Calu3 (cell line): ENCODE measurements at regions not wholly inside any gene's neighbourhood (a gene's known extent, or its start where the extent isn't known, plus 50 kb on each side); places are given as distances from the start of the nearest gene placed in this dataset.

Experiments used
- BruUV-seq: library from RNA; stranded (reverse); fragments of 400-500 nt; replicated peaks from 2 replicates; lab custom pipeline; 2021; lab: Mats Ljungman, UMichigan
- CTCF ChIA-PET: fragments of 300-600 bp; sonication (Branson Sonifier 250); formaldehyde crosslinking; loops from one replicate; lab custom pipeline; 2022; ENCODE audit warnings: antibody characterized with exemption; lab: Charles Lee
- DNase-seq: peaks from one replicate; pipeline ENCODE4 v3.0.0; 2022
- H3K27ac Mint-ChIP-seq: one replicate; pipeline ENCODE4 v1.8.0; 2022; ENCODE audit warnings: mixed read lengths; ENCODE audit not compliant: unreplicated experiment
- H3K27me3 Mint-ChIP-seq: one replicate; pipeline ENCODE4 v1.8.0; 2022; ENCODE audit warnings: mixed read lengths; ENCODE audit not compliant: unreplicated experiment
- H3K36me3 Mint-ChIP-seq: one replicate; pipeline ENCODE4 v1.8.0; 2022; ENCODE audit warnings: mild to moderate bottlenecking, moderate library complexity, mixed read lengths; ENCODE audit not compliant: insufficient read depth, unreplicated experiment
- H3K4me1 Mint-ChIP-seq: one replicate; pipeline ENCODE4 v1.8.0; 2022; ENCODE audit warnings: mild to moderate bottlenecking, low read depth, mixed read lengths; ENCODE audit not compliant: unreplicated experiment
- H3K4me3 Mint-ChIP-seq: one replicate; pipeline ENCODE4 v1.8.0; 2022; ENCODE audit warnings: mild to moderate bottlenecking, low read depth, moderate library complexity, mixed read lengths; ENCODE audit not compliant: unreplicated experiment
- H3K9me3 Mint-ChIP-seq: one replicate; pipeline ENCODE4 v1.8.0; 2022; ENCODE audit warnings: low read depth, mixed read lengths; ENCODE audit not compliant: unreplicated experiment
- CTCF ChIP-seq: fragments of 200-600 bp; IDR thresholded peaks from one replicate; pipeline ENCODE4 v1.8.0; 2022; ENCODE audit warnings: antibody characterized with exemption; ENCODE audit not compliant: unreplicated experiment
- intact Hi-C: fragments of 100-400 bp; cut with micrococcal nuclease; formaldehyde crosslinking; loops from one replicate; pipeline ENCODE4 v1.10.0; 2022; ENCODE audit not compliant: unreplicated experiment

DNA sequence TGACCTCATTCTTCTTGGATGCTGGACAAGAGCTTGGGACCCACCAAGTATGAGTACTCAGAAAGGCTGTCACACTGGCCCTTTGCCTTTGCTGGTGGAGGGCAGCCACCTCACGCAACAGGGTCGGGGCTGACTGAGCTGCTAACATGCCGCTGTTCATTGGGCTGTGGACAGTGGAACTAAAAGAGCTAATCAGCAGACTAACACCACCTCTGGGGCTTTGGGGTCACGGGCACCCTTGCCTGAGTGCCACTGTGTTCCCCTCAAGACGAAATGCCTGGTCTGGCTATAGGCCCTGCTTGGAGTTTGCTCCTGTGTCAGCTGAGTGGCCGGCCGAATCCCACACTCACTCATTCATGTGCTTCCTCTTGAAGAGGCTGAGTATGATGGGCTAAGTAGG is 559.6 kb downstream of the SPRY1 start:
- CTCF ChIA-PET, result no interaction called here
- no peaks in the 10 kb centered on the region for H3K27me3 Mint-ChIP-seq
- H3K4me1 Mint-ChIP-seq, result no peaks in the 10 kb centered on the region
- H3K27ac Mint-ChIP-seq, result no peak overlapping the region
- BruUV-seq, result no TSS peak
- intact Hi-C loops, result no loop called here
- H3K36me3 Mint-ChIP-seq, result no peaks in the 10 kb centered on the region
- no peak for DNase-seq
- no peak for TF ChIP-seq CTCF
- no peaks in the 10 kb centered on the region for H3K9me3 Mint-ChIP-seq
- no peak overlapping the region for H3K4me3 Mint-ChIP-seq

- CTCF ChIA-PET, result no interaction called here
- intact Hi-C loops, result no loop called here
- H3K27ac Mint-ChIP-seq, result no peak overlapping the region
- BruUV-seq, result no TSS peak
- H3K9me3 Mint-ChIP-seq, result no peaks in the 10 kb centered on the region
- no peaks in the 10 kb centered on the region for H3K4me1 Mint-ChIP-seq
- H3K27me3 Mint-ChIP-seq, result no peaks in the 10 kb centered on the region
- TF ChIP-seq CTCF, result no peak
- DNase-seq, result no peak
- no peak overlapping the region for H3K4me3 Mint-ChIP-seq
- no peaks in the 10 kb centered on the region for H3K36me3 Mint-ChIP-seq
Measured at GRCh38 chr4:123966990-123967769, 570.6 kb downstream of the SPRY1 start.

DNA sequence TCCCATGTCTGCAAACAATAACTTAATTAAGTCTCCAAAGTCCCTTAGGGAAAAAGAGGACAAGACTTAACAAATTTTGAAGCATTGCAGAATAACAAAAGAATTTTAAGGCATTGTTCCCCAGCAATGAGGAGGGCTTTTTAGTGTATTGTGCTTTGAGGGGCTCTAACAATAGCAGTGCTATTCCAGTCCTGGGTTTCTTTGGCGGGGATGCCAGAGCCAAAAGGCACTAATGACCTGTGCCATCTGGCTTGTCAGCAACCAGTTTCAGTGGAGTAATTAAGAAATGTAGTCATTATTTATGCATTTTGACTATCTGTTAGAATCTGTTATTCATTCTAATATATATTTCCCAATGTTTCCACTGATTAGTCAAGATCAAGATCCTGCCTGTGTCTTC is 575.4 kb downstream of the SPRY1 start:
- CTCF ChIA-PET, result no interaction called here
- H3K27me3 Mint-ChIP-seq, result no peaks in the 10 kb centered on the region
- no peaks in the 10 kb centered on the region for H3K36me3 Mint-ChIP-seq
- no peaks in the 10 kb centered on the region for H3K4me1 Mint-ChIP-seq
- intact Hi-C loops, result no loop called here
- H3K9me3 Mint-ChIP-seq, result no peaks in the 10 kb centered on the region
- no peak overlapping the region for H3K4me3 Mint-ChIP-seq
- no peak overlapping the region for H3K27ac Mint-ChIP-seq
- BruUV-seq, result no TSS peak
- no peak for DNase-seq
- no peak for TF ChIP-seq CTCF

- Mint-ChIP-seq H3K27ac (no peak overlapping the region), H3K36me3 (no peaks in the 10 kb centered on the region), H3K27me3 (no peaks in the 10 kb centered on the region), H3K9me3 (no peaks in the 10 kb centered on the region), H3K4me3 (no peak overlapping the region), H3K4me1 (no peaks in the 10 kb centered on the region)
- CTCF ChIA-PET, result no interaction called here
- intact Hi-C loops, result no loop called here
- no TSS peak for BruUV-seq
- DNase-seq, result no peak
- TF ChIP-seq CTCF, result no peak
Measured at GRCh38 chr4:123974386-123975149, 578.0 kb downstream of the SPRY1 start.
